Activated CD4-positive, alpha-beta T cell treated with anti-CD3 and anti-CD28 coated beads, Interleukin-2, amount 50 U/mL, for 48 hours (primary cell): ENCODE measurements at regions not wholly inside any gene's neighbourhood (a gene's known extent, or its start where the extent isn't known, plus 50 kb on each side); places are given as distances from the start of the nearest gene placed in this dataset.
A peak's percentile ranks its signal among the peaks of the same experiment; 100 is the strongest.

ENCODE experiments used
- DNase-seq, 2 experiments: peaks; one replicate each; pipeline ENCODE4 v3.0.0-alpha.2; 2020

GRCh38 chr2:160890667-160891352 is 269.4 kb upstream of the TANK start:
- no peak for DNase-seq

GRCh38 chr2:160891353-160891740 is 268.9 kb upstream of the TANK start:
- DNase-seq: no peak

GRCh38 chr2:160892204-160892603 is 268.0 kb upstream of the TANK start:
- no peak for DNase-seq

GRCh38 chr2:160893581-160893980 is 266.6 kb upstream of the TANK start:
- no peak for DNase-seq

GRCh38 chr2:160898581-160899307 is 261.5 kb upstream of the TANK start:
- no peak for DNase-seq

GRCh38 chr2:160901613-160902012 is 258.6 kb upstream of the TANK start:
- no peak for DNase-seq

- no peak for DNase-seq
Observed at GRCh38 chr2:160905862-160906261, 254.4 kb upstream of the TANK start.

GRCh38 chr2:160906878-160907277 is 253.3 kb upstream of the TANK start:
- DNase-seq: no peak

GRCh38 chr2:160907738-160908137 is 252.5 kb upstream of the TANK start:
- DNase-seq: no peak

GRCh38 chr2:160908157-160908556 is 252.1 kb upstream of the TANK start:
- no peak for DNase-seq

GRCh38 chr2:160909781-160910242 is 250.4 kb upstream of the TANK start:
- no peak for DNase-seq

GRCh38 chr2:160910681-160911080 is 249.5 kb upstream of the TANK start:
- DNase-seq: no peak

GRCh38 chr2:160911258-160911657 is 249.0 kb upstream of the TANK start:
- DNase-seq: no peak

- DNase-seq: no peak
Observed at GRCh38 chr2:160912276-160912675, 248.0 kb upstream of the TANK start.

- no peak for DNase-seq
Observed at GRCh38 chr2:160913323-160913722, 246.9 kb upstream of the TANK start.

GRCh38 chr2:160914217-160914616 is 246.0 kb upstream of the TANK start:
- no peak for DNase-seq

GRCh38 chr2:160916300-160916699 is 243.9 kb upstream of the TANK start:
- DNase-seq: no peak

- no peak for DNase-seq
Observed at GRCh38 chr2:160917850-160918249, 242.4 kb upstream of the TANK start.

- DNase-seq: no peak
Observed at GRCh38 chr2:160918258-160918657, 242.0 kb upstream of the TANK start.

GRCh38 chr2:160918906-160919503 is 241.2 kb upstream of the TANK start:
- peak; percentile 33 to 37 for DNase-seq

- no peak for DNase-seq
Observed at GRCh38 chr2:160920061-160920460, 240.2 kb upstream of the TANK start.

- DNase-seq: no peak
Observed at GRCh38 chr2:160920791-160921303, 239.4 kb upstream of the TANK start.

GRCh38 chr2:160921386-160921964 is 238.8 kb upstream of the TANK start:
- no peak for DNase-seq
